Natural killer cell (primary cell): ENCODE measurements at regions not wholly inside any gene's neighbourhood (a gene's known extent, or its start where the extent isn't known, plus 50 kb on each side); places are given as distances from the start of the nearest gene placed in this dataset.

Experiments
- ATAC-seq, 3 donors: fragments of 150-1000 bp in 2 of 3; fragments of 200-7000 bp in 1 of 3; cut with Tn5 transposase; 1 replicate in 1 of 3; 2 replicates in 2 of 3; pipeline ENCODE4 v1.10.0; 2021; ENCODE audit warnings: mild to moderate bottlenecking in 2 of 3, moderate library complexity in 2 of 3
- DNase-seq, 2 donors: peaks; one replicate each; pipeline versions ENCODE4 v3.0.0 to v3.0.0-alpha.2; 2013 to 2021; ENCODE audit warnings: mixed read lengths in 1 of 2
- H3K27ac ChIP-seq: one replicate; pipeline ENCODE4 v1.5.1; 2013; ENCODE audit warnings: mild to moderate bottlenecking, low read length
- H3K27me3 ChIP-seq: one replicate; pipeline ENCODE4 v1.6.1; 2013; ENCODE audit warnings: low read length; ENCODE audit not compliant: control insufficient read depth, insufficient read depth
- H3K36me3 ChIP-seq: one replicate; pipeline ENCODE4 v1.6.1; 2013; ENCODE audit warnings: low read length; ENCODE audit not compliant: control insufficient read depth, insufficient read depth
- H3K4me1 ChIP-seq: one replicate; pipeline ENCODE4 v1.6.1; 2013; ENCODE audit warnings: low read length; ENCODE audit not compliant: control insufficient read depth, insufficient read depth
- H3K4me3 ChIP-seq: one replicate; pipeline ENCODE4 v1.5.1; 2013; ENCODE audit warnings: low read length
- H3K9me3 ChIP-seq: one replicate; pipeline ENCODE4 v1.6.1; 2013; ENCODE audit warnings: low read length; ENCODE audit not compliant: control insufficient read depth, insufficient read depth
- H3K27ac Mint-ChIP-seq, 2 donors: one replicate each; pipeline ENCODE4 v1.8.0; 2022; ENCODE audit warnings: mild to moderate bottlenecking in 2 of 2, mixed read lengths in 2 of 2, moderate library complexity in 1 of 2
- H3K27me3 Mint-ChIP-seq, 2 donors: one replicate each; pipeline ENCODE4 v1.8.0; 2022; ENCODE audit warnings: low read depth in 2 of 2, mixed read lengths in 2 of 2
- H3K36me3 Mint-ChIP-seq: one replicate; pipeline ENCODE4 v1.8.0; 2022; ENCODE audit warnings: mixed read lengths
- H3K4me1 Mint-ChIP-seq, 2 donors: one replicate each; pipeline ENCODE4 v1.8.0; 2022; ENCODE audit warnings: mixed read lengths in 2 of 2
- H3K4me3 Mint-ChIP-seq: one replicate; pipeline ENCODE4 v1.8.0; 2022; ENCODE audit warnings: mild to moderate bottlenecking, moderate library complexity, mixed read lengths
- H3K9me3 Mint-ChIP-seq, 2 donors: one replicate each; pipeline ENCODE4 v1.8.0; 2022; ENCODE audit warnings: mixed read lengths in 2 of 2
- WGBS: methylation state at CpG from one replicate; pipeline ENCODE4 v1.1.7; 2013; ENCODE audit warnings: missing lambda C conversion rate; ENCODE audit not compliant: insufficient coverage; 5-methylcytosine and 5-hydroxymethylcytosine counted together
- intact Hi-C: fragments of 100-400 bp; cut with micrococcal nuclease; formaldehyde crosslinking; loops from one replicate; pipeline ENCODE4 v1.14.2; 2022
- TF ChIP-seq, protein P1 (sequence below): fragments of 200-600 bp; IDR thresholded peaks from one replicate; pipeline ENCODE4 v1.8.0; 2022; ENCODE audit warnings: antibody characterized with exemption

DNA sequence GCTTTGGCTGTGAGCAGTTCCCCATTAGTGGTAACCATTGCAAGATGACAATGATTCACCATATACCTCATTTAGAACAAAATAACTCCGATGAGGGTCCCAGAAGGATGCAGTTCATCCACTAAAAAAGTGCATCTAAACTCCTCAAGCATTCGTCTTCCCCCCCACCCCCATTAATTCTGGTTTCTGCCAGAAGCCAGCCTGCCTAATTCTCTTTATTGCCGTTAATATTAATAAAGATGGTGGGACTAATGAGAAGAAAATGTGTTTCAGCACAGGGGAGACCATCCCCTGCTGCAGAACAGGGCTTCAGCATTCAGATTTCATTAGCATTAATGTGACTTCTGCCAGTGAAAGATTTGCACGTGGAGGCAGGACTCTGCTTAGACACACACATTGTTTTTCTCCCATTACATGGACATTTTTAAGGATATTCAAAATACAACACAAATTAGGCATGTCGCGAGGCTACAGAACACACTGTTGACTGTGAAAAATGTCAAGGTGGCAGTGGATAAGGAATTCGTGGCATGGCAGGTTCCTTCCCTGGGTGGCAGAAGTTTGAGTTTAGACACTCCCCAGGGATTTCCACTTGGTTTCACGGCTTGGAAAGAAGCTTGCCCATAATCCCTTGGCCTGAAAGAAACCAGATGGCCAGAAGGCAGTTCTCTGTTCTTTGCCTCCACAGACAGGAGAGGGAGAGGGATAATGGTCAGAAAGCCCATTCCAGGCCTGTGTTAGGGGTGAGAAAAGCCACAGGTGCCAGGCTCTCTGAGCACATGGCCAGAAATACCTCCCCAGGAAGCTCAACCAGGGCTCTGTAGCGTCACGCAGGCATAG is 236.5 kb downstream of the FOXO1 start:
- Mint-ChIP-seq H3K9me3 (no peaks in the 10 kb centered on the region), H3K36me3 (no peaks in the 10 kb centered on the region), H3K4me1 (peaks cover 15 to 24% of the 10 kb centered on the region in 2 donors), H3K27ac (no peak overlapping the region), H3K27me3 (no peaks in the 10 kb centered on the region), H3K4me3 (no peak overlapping the region)
- no peaks in the 10 kb centered on the region for H3K27me3 ChIP-seq
- no peaks in the 10 kb centered on the region for H3K9me3 ChIP-seq
- H3K4me1 ChIP-seq = peaks cover 20% of the 10 kb centered on the region
- ATAC-seq (no peak), DNase-seq (no peak)
- H3K4me3 ChIP-seq = no peak overlapping the region
- TF ChIP-seq, protein P1, sequence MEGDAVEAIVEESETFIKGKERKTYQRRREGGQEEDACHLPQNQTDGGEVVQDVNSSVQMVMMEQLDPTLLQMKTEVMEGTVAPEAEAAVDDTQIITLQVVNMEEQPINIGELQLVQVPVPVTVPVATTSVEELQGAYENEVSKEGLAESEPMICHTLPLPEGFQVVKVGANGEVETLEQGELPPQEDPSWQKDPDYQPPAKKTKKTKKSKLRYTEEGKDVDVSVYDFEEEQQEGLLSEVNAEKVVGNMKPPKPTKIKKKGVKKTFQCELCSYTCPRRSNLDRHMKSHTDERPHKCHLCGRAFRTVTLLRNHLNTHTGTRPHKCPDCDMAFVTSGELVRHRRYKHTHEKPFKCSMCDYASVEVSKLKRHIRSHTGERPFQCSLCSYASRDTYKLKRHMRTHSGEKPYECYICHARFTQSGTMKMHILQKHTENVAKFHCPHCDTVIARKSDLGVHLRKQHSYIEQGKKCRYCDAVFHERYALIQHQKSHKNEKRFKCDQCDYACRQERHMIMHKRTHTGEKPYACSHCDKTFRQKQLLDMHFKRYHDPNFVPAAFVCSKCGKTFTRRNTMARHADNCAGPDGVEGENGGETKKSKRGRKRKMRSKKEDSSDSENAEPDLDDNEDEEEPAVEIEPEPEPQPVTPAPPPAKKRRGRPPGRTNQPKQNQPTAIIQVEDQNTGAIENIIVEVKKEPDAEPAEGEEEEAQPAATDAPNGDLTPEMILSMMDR = no peak
- H3K36me3 ChIP-seq = no peaks in the 10 kb centered on the region
- H3K27ac ChIP-seq = no peak overlapping the region
- intact Hi-C loops = no loop called here
- WGBS = 85% methylated on average over 9 of the region's 10 CpGs

DNA sequence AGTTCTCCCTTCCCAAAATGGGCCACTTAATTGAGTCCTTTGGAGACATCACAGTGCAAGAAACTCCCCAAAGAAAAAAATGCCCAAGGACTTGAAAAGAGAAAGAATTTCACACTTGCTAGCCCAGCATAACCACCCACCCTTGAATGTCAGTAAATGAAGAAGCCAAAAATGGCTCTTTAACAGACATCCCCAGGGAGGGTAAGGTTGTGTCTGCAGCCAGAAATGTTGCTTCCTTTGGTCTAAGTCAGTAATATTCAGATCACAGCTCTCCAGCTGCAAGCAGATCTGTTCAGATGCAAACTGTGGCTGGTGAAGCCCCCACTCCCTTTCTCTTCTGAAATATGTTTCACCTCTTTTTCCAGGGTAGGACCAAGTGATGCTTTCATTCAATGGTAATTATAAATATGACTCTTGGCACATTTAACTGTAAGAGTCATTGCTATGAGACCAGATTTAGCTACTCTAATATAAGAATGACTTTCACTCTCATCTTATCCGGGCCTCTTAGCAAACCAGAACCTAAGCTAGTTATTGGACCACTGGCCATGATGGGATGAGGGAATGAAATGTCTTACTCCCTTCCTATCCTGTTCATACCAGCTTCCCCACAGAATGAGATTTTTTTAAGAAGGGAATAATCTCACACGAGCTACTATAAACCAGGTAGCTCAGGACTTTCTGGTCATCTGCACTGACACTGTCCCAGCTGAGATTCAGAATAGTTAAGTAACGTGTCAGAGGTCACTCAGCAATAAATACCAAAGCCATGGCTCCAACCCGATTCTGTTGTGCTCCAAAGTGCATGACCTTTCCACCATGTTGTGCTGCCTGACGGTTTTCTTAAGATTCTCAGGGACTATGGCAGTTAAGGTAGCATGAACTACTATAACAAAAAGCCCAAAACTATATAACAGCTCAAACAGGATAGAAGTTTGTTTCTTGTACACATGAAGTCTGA is 234.1 kb downstream of the FOXO1 start:
- H3K36me3 ChIP-seq = no peaks in the 10 kb centered on the region
- intact Hi-C loops = no loop called here
- H3K4me1 Mint-ChIP-seq = peaks cover 19 to 27% of the 10 kb centered on the region in 2 donors
- WGBS = 90% methylated on average over 4 of the region's 5 CpGs
- no peaks in the 10 kb centered on the region for H3K9me3 ChIP-seq
- TF ChIP-seq, protein P1 = no peak
- no peak overlapping the region for H3K4me3 Mint-ChIP-seq
- H3K9me3 Mint-ChIP-seq = no peaks in the 10 kb centered on the region
- ATAC-seq = no peak
- H3K4me1 ChIP-seq = peaks cover 20% of the 10 kb centered on the region
- no peaks in the 10 kb centered on the region for H3K27me3 ChIP-seq
- DNase-seq = no peak
- H3K27me3 Mint-ChIP-seq = no peaks in the 10 kb centered on the region
- H3K27ac Mint-ChIP-seq = no peak overlapping the region
- no peak overlapping the region for H3K4me3 ChIP-seq
- H3K36me3 Mint-ChIP-seq = no peaks in the 10 kb centered on the region
- H3K27ac ChIP-seq = no peak overlapping the region

DNA sequence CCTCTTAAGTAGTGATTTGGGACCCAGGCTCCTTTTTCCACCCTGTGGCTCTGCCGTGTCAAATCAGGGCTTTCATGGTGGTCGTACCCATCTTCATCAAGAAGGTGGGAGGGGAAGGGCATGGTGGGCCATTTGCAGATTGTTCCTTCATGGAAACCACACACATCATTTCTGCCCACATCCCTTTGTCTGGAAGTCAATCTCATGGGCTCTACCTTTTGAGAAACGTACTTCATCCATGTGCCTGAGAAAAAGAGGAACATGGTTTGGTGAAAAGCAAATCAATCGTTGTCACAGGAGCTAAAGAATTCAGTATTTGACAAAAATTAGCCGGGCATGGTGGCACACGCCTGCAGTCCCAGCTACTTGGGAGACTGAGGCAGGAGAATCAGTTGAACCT is 233.4 kb downstream of the FOXO1 start:
- no peaks in the 10 kb centered on the region for H3K9me3 ChIP-seq
- WGBS = 48% methylated on average over 6 of the region's 6 CpGs
- H3K4me3 Mint-ChIP-seq = no peak overlapping the region
- no peak for DNase-seq
- no peak overlapping the region for H3K4me3 ChIP-seq
- peaks cover 20% of the 10 kb centered on the region for H3K4me1 ChIP-seq
- ATAC-seq = no peak
- H3K27me3 ChIP-seq = no peaks in the 10 kb centered on the region
- H3K27me3 Mint-ChIP-seq = no peaks in the 10 kb centered on the region
- TF ChIP-seq, protein P1 = no peak
- no peak overlapping the region for H3K27ac ChIP-seq
- H3K9me3 Mint-ChIP-seq = no peaks in the 10 kb centered on the region
- H3K36me3 Mint-ChIP-seq = no peaks in the 10 kb centered on the region
- intact Hi-C loops = no loop called here
- H3K36me3 ChIP-seq = no peaks in the 10 kb centered on the region
- peaks cover 19 to 27% of the 10 kb centered on the region in 2 donors for H3K4me1 Mint-ChIP-seq
- no peak overlapping the region for H3K27ac Mint-ChIP-seq
